ENCODE measurements at regions not wholly inside any gene's neighbourhood (a gene's known extent, or its start where the extent isn't known, plus 50 kb on each side); places are given as distances from the start of the nearest gene placed in this dataset.

DNA sequence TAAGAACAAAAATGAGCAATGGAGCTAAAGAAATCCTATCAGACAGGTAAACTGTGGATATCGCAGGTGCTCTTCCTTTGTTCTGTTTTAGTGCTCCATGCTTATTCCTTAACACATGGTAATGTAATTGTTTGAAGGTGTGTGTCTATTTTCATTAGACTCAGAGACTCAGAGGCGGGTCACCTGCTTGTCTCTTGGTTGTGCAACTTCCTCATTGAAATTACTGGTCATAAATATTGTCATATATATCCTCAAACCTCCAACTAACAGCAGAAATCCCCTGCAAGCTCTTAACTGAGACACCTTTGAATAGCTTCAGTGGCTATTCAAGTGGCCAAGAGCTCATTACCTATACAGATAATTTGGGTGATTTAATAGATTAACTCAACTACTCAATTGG is 177.2 kb downstream of the PTN start:
- no peaks in the 10 kb centered on the region for H3K36me3 ChIP-seq (ENCODE audit: control insufficient read depth, low read length)
- no peaks in the 10 kb centered on the region for H4K20me1 ChIP-seq (ENCODE audit: control insufficient read depth, insufficient read depth, low read depth, low read length)
- H3K4me2 ChIP-seq (ENCODE audit: low read length), result no peak overlapping the region
- H3F3A ChIP-seq (ENCODE audit: control insufficient read depth, insufficient read depth), result no peaks in the 10 kb centered on the region
- no peaks in the 10 kb centered on the region for H3K9me2 ChIP-seq (replicated peaks; ENCODE audit: control insufficient read depth, low read length)
- H3K79me2 ChIP-seq (ENCODE audit: control insufficient read depth, low read length), result no peaks in the 10 kb centered on the region
- H3K27me3 ChIP-seq (ENCODE audit: control insufficient read depth, low read length), result no peaks in the 10 kb centered on the region
- no peak for TF ChIP-seq EZH2phosphoT487 (IDR thresholded peaks at IDR 0.05; ENCODE audit: borderline replicate concordance, low read length)
- TF ChIP-seq, protein P1, sequence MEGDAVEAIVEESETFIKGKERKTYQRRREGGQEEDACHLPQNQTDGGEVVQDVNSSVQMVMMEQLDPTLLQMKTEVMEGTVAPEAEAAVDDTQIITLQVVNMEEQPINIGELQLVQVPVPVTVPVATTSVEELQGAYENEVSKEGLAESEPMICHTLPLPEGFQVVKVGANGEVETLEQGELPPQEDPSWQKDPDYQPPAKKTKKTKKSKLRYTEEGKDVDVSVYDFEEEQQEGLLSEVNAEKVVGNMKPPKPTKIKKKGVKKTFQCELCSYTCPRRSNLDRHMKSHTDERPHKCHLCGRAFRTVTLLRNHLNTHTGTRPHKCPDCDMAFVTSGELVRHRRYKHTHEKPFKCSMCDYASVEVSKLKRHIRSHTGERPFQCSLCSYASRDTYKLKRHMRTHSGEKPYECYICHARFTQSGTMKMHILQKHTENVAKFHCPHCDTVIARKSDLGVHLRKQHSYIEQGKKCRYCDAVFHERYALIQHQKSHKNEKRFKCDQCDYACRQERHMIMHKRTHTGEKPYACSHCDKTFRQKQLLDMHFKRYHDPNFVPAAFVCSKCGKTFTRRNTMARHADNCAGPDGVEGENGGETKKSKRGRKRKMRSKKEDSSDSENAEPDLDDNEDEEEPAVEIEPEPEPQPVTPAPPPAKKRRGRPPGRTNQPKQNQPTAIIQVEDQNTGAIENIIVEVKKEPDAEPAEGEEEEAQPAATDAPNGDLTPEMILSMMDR (IDR thresholded peaks at IDR 0.05; ENCODE audit: low read depth, low read length, poor library complexity, severe bottlenecking), result no peak
- H3K27ac ChIP-seq (ENCODE audit: low read depth, low read length), result no peak overlapping the region
- H3K4me3 ChIP-seq (ENCODE audit: low read length), result no peak overlapping the region
- H3K4me1 ChIP-seq (ENCODE audit: control insufficient read depth, low read length), result no peaks in the 10 kb centered on the region
- 0 out of 2 replicates have a peak, but pooled peaks cover 3% of the 10 kb centered on the region for H3K9me3 ChIP-seq (ENCODE audit: control insufficient read depth, insufficient read depth, low read length)

- TF ChIP-seq EZH2phosphoT487 (IDR thresholded peaks at IDR 0.05; ENCODE audit: borderline replicate concordance, low read length), result no peak
- TF ChIP-seq, protein P1 (IDR thresholded peaks at IDR 0.05; ENCODE audit: low read depth, low read length, poor library complexity, severe bottlenecking), result no peak
These were observed 177.7 kb downstream of the PTN start for GRCh38 chr7:137165786-137166185.

DNA sequence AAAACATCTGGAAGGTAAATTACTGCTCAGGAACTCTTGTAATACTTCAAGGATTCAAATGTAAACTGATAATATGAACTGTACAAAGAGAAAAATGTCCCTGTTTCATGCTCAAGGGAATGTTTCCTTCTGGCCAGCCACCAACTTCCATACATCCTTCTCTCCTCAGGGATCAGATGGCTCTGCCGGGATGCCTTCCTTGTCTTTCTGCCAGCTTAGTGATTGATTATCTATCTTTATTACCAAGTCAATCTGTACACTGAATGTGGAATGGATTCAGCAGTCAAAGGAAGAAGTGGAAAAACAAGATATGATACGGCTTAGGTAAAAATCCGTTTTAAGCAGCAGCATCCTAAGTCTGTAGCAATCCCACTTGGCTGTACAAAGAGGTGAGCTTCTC is 178.3 kb downstream of the PTN start:
- Histone ChIP-seq H3K27me3 (ENCODE audit: control insufficient read depth, low read length) (no peaks in the 10 kb centered on the region), H3K9me3 (ENCODE audit: control insufficient read depth, insufficient read depth, low read length) (0 out of 2 replicates have a peak, but pooled peaks cover 3% of the 10 kb centered on the region), H3K79me2 (ENCODE audit: control insufficient read depth, low read length) (no peaks in the 10 kb centered on the region), H4K20me1 (ENCODE audit: control insufficient read depth, insufficient read depth, low read depth, low read length) (no peaks in the 10 kb centered on the region), H3K9me2 (replicated peaks; ENCODE audit: control insufficient read depth, low read length) (no peaks in the 10 kb centered on the region), H3K36me3 (ENCODE audit: control insufficient read depth, low read length) (no peaks in the 10 kb centered on the region), H3K27ac (ENCODE audit: low read depth, low read length) (no peak overlapping the region), H3K4me2 (ENCODE audit: low read length) (no peak overlapping the region), H3K4me1 (ENCODE audit: control insufficient read depth, low read length) (no peaks in the 10 kb centered on the region), H3F3A (ENCODE audit: control insufficient read depth, insufficient read depth) (no peaks in the 10 kb centered on the region), H3K4me3 (ENCODE audit: low read length) (no peak overlapping the region)
- TF ChIP-seq, protein P1 (IDR thresholded peaks at IDR 0.05; ENCODE audit: low read depth, low read length, poor library complexity, severe bottlenecking), result no peak

More at GRCh38 chr7:137165786-137166185, 177.7 kb downstream of the PTN start:
- H3K4me2 ChIP-seq (ENCODE audit: low read length), result no peak overlapping the region
- H3K9me3 ChIP-seq (ENCODE audit: control insufficient read depth, insufficient read depth, low read length), result 0 out of 2 replicates have a peak, but pooled peaks cover 3% of the 10 kb centered on the region
- no peak overlapping the region for H3K4me3 ChIP-seq (ENCODE audit: low read length)
- H3K27ac ChIP-seq (ENCODE audit: low read depth, low read length), result no peak overlapping the region
- no peaks in the 10 kb centered on the region for H4K20me1 ChIP-seq (ENCODE audit: control insufficient read depth, insufficient read depth, low read depth, low read length)
- H3F3A ChIP-seq (ENCODE audit: control insufficient read depth, insufficient read depth), result no peaks in the 10 kb centered on the region
- no peaks in the 10 kb centered on the region for H3K27me3 ChIP-seq (ENCODE audit: control insufficient read depth, low read length)
- no peaks in the 10 kb centered on the region for H3K4me1 ChIP-seq (ENCODE audit: control insufficient read depth, low read length)
- H3K9me2 ChIP-seq (replicated peaks; ENCODE audit: control insufficient read depth, low read length), result no peaks in the 10 kb centered on the region
- H3K36me3 ChIP-seq (ENCODE audit: control insufficient read depth, low read length), result no peaks in the 10 kb centered on the region
- no peaks in the 10 kb centered on the region for H3K79me2 ChIP-seq (ENCODE audit: control insufficient read depth, low read length)

Measured in DOHH2 (cell line).